ENCODE measurements at regions not wholly inside any gene's neighbourhood (a gene's known extent, or its start where the extent isn't known, plus 50 kb on each side); places are given as distances from the start of the nearest gene placed in this dataset.

GRCh38 chr6:165925474-165926156, 242.0 kb downstream of the TBXT start:
- intact Hi-C loops (cut with micrococcal nuclease): no loop called here
- no CpG with 5 or more reads among the region's 1 CpG for WGBS (ENCODE audit: insufficient coverage)
- DNase-seq: no peak
- Histone ChIP-seq H3K9me3 (replicated peaks in 1 of 2; ENCODE audit: control insufficient read depth in 1 of 2, insufficient read depth in 1 of 2, low read length in 2 of 2) (no peaks in the 10 kb centered on the region), H2AFZ (ENCODE audit: insufficient read depth, low read depth, low read length, poor library complexity, severe bottlenecking) (no peak overlapping the region), H3K36me3 (replicated peaks in 1 of 2; ENCODE audit: control insufficient read depth in 1 of 2, insufficient read depth in 2 of 2, low read length in 2 of 2) (no peaks in the 10 kb centered on the region), H3K27ac (ENCODE audit: low read depth in 1 of 2, low read length in 2 of 2) (no peak overlapping the region), H3K79me2 (ENCODE audit: insufficient read depth, low read length) (no peaks in the 10 kb centered on the region), H4K20me1 (ENCODE audit: insufficient read depth, low read length) (no peaks in the 10 kb centered on the region), H3K4me2 (replicated peaks; ENCODE audit: extremely low read depth, low read length, poor library complexity, severe bottlenecking) (no peak overlapping the region), H3K27me3 (ENCODE audit: control insufficient read depth in 2 of 2, insufficient read depth in 2 of 2, low read length in 2 of 2) (no peaks in the 10 kb centered on the region), H3K4me3 (replicated peaks in 1 of 3; ENCODE audit: low read depth in 2 of 3, low read length in 3 of 3) (no peak overlapping the region), H3K9ac (ENCODE audit: insufficient read depth, low read length, poor library complexity, severe bottlenecking) (no peak overlapping the region), H3K4me1 (ENCODE audit: control insufficient read depth in 1 of 2, insufficient read depth in 2 of 2, low read length in 2 of 2) (no peaks in the 10 kb centered on the region)
- H3K27ac Mint-ChIP-seq: no peak overlapping the region
- peaks cover 0 to 6% (median 0%) of the 10 kb centered on the region in 7 donors for H3K9me3 Mint-ChIP-seq
- TF ChIP-seq CTCF (IDR thresholded peaks at IDR 0.05): no peak
- no peak overlapping the region for H3K4me3 Mint-ChIP-seq
- no peaks in the 10 kb centered on the region for H3K27me3 Mint-ChIP-seq (ENCODE audit: low read depth in 3 of 3)
- no peaks in the 10 kb centered on the region for H3K4me1 Mint-ChIP-seq
- no peaks in the 10 kb centered on the region for H3K36me3 Mint-ChIP-seq

- no peaks in the 10 kb centered on the region for H4K20me1 ChIP-seq (ENCODE audit: insufficient read depth, low read length)
- no peaks in the 10 kb centered on the region for H3K4me1 ChIP-seq (ENCODE audit: control insufficient read depth in 1 of 2, insufficient read depth in 2 of 2, low read length in 2 of 2)
- no peak overlapping the region for H3K27ac ChIP-seq (ENCODE audit: low read depth in 1 of 2, low read length in 2 of 2)
- DNase-seq: no peak
- H3K4me3 ChIP-seq (replicated peaks in 1 of 3; ENCODE audit: low read depth in 2 of 3, low read length in 3 of 3): no peak overlapping the region
- 100% methylated on average over 2 of the region's 6 CpGs for WGBS (ENCODE audit: insufficient coverage)
- no peak overlapping the region for H3K4me2 ChIP-seq (replicated peaks; ENCODE audit: extremely low read depth, low read length, poor library complexity, severe bottlenecking)
- H3K4me1 Mint-ChIP-seq: no peaks in the 10 kb centered on the region
- H3K27ac Mint-ChIP-seq: no peak overlapping the region
- no peak overlapping the region for H3K4me3 Mint-ChIP-seq
- H3K79me2 ChIP-seq (ENCODE audit: insufficient read depth, low read length): no peaks in the 10 kb centered on the region
- no peaks in the 10 kb centered on the region for H3K36me3 ChIP-seq (replicated peaks in 1 of 2; ENCODE audit: control insufficient read depth in 1 of 2, insufficient read depth in 2 of 2, low read length in 2 of 2)
- no peak overlapping the region for H3K9ac ChIP-seq (ENCODE audit: insufficient read depth, low read length, poor library complexity, severe bottlenecking)
- H3K9me3 Mint-ChIP-seq: peaks cover 0 to 6% (median 0%) of the 10 kb centered on the region in 7 donors
- no peaks in the 10 kb centered on the region for H3K27me3 ChIP-seq (ENCODE audit: control insufficient read depth in 2 of 2, insufficient read depth in 2 of 2, low read length in 2 of 2)
- intact Hi-C loops (cut with micrococcal nuclease): no loop called here
- no peak overlapping the region for H2AFZ ChIP-seq (ENCODE audit: insufficient read depth, low read depth, low read length, poor library complexity, severe bottlenecking)
- no peaks in the 10 kb centered on the region for H3K27me3 Mint-ChIP-seq (ENCODE audit: low read depth in 3 of 3)
- H3K9me3 ChIP-seq (replicated peaks in 1 of 2; ENCODE audit: control insufficient read depth in 1 of 2, insufficient read depth in 1 of 2, low read length in 2 of 2): no peaks in the 10 kb centered on the region
- H3K36me3 Mint-ChIP-seq: no peaks in the 10 kb centered on the region
- no peak for TF ChIP-seq CTCF (IDR thresholded peaks at IDR 0.05)
These were observed 245.3 kb downstream of the TBXT start for GRCh38 chr6:165922309-165922794.
